Cardiac muscle cell (in vitro differentiated cells and primary cell): ENCODE measurements at regions not wholly inside any gene's neighbourhood (a gene's known extent, or its start where the extent isn't known, plus 50 kb on each side); places are given as distances from the start of the nearest gene placed in this dataset.

Source experiments
- DNase-seq, 2 donors: peaks; one replicate each; pipeline versions ENCODE4 v3.0.0 to v3.0.0-alpha.2; 2010 to 2017; ENCODE audit warnings: low read depth in 1 of 2, low spot score in 1 of 2
- H3K27ac ChIP-seq: fragments of 200-600 bp; sonication (generic); 2 replicates; pipeline ENCODE4 v1.5.1; 2016
- H3K27me3 ChIP-seq: fragments of 200-600 bp; sonication (generic); 2 replicates; pipeline ENCODE4 v1.6.0; 2016; ENCODE audit warnings: control low read depth
- H3K36me3 ChIP-seq: fragments of 200-600 bp; sonication (generic); 2 replicates; pipeline ENCODE4 v1.5.1; 2016; ENCODE audit warnings: control low read depth
- H3K4me1 ChIP-seq: fragments of 200-600 bp; sonication (generic); 2 replicates; pipeline ENCODE4 v1.8.1; 2017; ENCODE audit warnings: low read depth, mild to moderate bottlenecking, mixed run types
- H3K4me3 ChIP-seq: fragments of 200-600 bp; sonication (generic); 2 replicates; pipeline ENCODE4 v1.5.1; 2016; ENCODE audit warnings: mild to moderate bottlenecking
- H3K9me3 ChIP-seq: fragments of 200-600 bp; sonication (generic); 2 replicates; pipeline ENCODE4 v1.5.1; 2017; ENCODE audit warnings: low read depth, mild to moderate bottlenecking, control low read depth
- TF ChIP-seq, protein P1 (sequence below): IDR thresholded peaks from 2 replicates; pipeline ENCODE4 v1.5.1; 2012; ENCODE audit warnings: low read depth, mild to moderate bottlenecking, low read length

DNA sequence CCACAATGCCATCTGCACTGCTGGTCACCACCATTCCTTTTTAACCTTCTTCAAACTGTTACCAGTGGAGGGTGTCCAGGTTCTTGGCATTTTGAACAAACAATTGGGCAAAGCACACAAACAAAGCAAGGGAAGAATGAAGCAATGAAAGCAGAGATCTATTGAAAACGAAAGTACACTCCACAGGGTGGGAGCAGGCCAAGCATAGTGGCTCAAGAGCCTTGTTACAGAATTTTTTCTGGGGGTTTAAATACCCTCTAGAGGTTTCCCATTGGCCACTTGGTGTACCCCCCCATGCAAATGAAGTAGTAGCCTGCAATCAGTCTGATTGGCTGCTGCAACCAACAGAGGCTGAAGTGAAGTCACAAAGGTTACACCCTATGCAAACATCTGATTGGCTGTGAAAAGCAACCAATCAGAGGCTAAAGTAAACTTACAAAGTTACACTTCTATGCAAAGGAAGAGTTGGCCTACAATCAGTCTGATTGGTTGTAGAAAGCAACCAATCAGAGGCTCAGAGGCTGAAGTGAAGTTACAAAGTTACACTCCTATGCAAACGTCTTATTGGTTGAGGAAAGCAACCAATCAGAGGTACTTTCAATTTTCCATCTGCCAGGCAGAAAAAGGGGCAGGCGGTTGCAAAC, 103.2 kb upstream of the WAC start:
- Histone ChIP-seq H3K36me3 (no peaks in the 10 kb centered on the region), H3K27me3 (no peaks in the 10 kb centered on the region), H3K4me1 (peaks cover 13% of the 10 kb centered on the region), H3K9me3 (no peaks in the 10 kb centered on the region), H3K4me3 (no peak overlapping the region), H3K27ac (no peak overlapping the region)
- TF ChIP-seq, protein P1, sequence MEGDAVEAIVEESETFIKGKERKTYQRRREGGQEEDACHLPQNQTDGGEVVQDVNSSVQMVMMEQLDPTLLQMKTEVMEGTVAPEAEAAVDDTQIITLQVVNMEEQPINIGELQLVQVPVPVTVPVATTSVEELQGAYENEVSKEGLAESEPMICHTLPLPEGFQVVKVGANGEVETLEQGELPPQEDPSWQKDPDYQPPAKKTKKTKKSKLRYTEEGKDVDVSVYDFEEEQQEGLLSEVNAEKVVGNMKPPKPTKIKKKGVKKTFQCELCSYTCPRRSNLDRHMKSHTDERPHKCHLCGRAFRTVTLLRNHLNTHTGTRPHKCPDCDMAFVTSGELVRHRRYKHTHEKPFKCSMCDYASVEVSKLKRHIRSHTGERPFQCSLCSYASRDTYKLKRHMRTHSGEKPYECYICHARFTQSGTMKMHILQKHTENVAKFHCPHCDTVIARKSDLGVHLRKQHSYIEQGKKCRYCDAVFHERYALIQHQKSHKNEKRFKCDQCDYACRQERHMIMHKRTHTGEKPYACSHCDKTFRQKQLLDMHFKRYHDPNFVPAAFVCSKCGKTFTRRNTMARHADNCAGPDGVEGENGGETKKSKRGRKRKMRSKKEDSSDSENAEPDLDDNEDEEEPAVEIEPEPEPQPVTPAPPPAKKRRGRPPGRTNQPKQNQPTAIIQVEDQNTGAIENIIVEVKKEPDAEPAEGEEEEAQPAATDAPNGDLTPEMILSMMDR = no peak
- peak in 1 of 2 donors; percentile 5 for DNase-seq

DNA sequence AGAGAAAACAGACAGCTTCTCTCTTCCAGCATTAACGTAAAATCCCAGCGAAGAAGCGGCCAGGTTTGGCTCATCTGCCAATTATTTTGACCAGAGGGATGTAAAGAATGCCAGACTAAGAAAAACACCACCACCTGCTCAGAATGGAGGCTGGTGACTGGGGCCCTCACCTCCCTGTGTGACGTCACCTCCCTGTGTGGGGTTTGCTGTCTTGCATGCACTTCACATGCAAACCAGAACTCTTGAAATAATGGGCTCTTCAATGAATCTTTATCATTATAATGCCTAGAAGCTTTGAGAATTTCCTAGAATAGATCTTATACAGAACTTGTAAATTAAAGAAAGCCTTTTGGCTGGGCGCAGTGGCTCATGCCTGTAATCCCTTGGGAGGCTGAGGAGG, 101.8 kb upstream of the WAC start:
- Histone ChIP-seq H3K27ac (no peak overlapping the region), H3K36me3 (no peaks in the 10 kb centered on the region), H3K4me1 (peaks cover 8% of the 10 kb centered on the region), H3K4me3 (no peak overlapping the region), H3K27me3 (no peaks in the 10 kb centered on the region), H3K9me3 (no peaks in the 10 kb centered on the region)
- DNase-seq = peak in 1 of 2 donors; percentile 10
- TF ChIP-seq, protein P1 = no peak

DNA sequence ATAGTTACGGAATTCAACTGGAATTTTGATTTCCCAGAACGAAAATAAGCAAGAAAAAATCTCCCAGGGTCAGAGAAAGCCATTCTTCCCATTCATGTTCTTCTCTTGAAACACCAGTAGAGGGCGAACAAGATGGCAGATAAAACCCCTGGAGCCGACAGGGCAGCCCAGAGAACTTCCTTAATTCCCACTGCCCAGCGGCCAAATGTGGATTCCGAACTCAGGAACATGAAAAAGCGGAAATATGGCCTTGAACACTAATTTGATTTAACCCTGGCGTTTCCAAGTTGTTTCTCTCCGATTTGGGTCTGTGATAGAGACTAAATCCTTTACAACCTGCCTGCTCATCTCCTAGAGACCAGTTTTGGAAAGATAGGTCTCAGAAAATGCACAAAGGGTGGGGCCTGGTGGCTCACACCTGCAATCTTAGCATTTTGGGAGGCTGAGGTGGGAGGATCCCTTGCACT, 100.7 kb upstream of the WAC start:
- H3K9me3 ChIP-seq = no peaks in the 10 kb centered on the region
- no peak overlapping the region for H3K27ac ChIP-seq
- peak; percentile 79 to 86 for DNase-seq
- H3K4me1 ChIP-seq = peaks cover 6% of the 10 kb centered on the region
- H3K36me3 ChIP-seq = no peaks in the 10 kb centered on the region
- TF ChIP-seq, protein P1 = peak; percentile 85
- H3K4me3 ChIP-seq = no peak overlapping the region
- H3K27me3 ChIP-seq = no peaks in the 10 kb centered on the region

DNA sequence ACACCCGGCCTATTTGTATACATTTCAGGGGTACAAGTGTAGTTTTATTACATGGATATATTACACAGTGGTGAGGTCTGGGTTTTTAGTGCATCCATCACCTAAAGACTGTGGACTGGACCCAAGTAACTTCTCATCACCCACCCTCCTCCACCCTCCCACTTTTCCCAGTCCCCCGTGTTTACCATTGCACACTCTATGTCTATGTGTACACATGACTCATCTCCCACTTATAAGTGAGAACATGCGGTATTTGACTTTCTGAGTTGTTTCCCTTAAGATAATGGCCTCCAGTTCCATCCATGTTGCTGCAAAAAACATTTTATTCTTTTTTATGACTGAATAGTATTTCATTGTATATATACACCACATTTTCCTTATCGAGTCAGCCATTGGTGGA, 98.9 kb upstream of the WAC start:
- Histone ChIP-seq H3K27ac (no peak overlapping the region), H3K9me3 (no peaks in the 10 kb centered on the region), H3K27me3 (no peaks in the 10 kb centered on the region), H3K4me1 (no peaks in the 10 kb centered on the region), H3K36me3 (no peaks in the 10 kb centered on the region), H3K4me3 (no peak overlapping the region)
- no peak for DNase-seq
- TF ChIP-seq, protein P1 = no peak

DNA sequence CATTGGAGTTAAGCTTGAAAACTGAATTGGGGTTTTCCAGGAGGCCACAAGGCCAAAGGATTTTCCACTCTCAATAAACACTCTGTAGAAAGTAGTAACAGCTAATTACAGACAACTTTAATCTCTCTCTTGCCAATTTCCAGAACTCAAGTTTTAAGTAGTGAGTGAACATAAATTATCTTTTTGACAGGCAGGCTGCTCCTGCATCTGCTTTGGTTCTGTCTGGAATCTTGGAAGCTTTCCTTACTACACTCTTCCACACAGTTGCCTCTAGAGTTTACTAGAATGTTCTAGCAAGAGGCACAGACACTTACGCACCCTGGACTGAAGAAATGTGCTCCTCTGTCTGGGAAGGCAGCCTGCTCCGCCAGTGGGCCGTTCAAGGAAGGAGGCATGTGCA, 90.5 kb upstream of the WAC start:
- Histone ChIP-seq H3K27ac (no peak overlapping the region), H3K4me1 (no peaks in the 10 kb centered on the region), H3K4me3 (no peak overlapping the region), H3K9me3 (no peaks in the 10 kb centered on the region), H3K27me3 (no peaks in the 10 kb centered on the region), H3K36me3 (no peaks in the 10 kb centered on the region)
- TF ChIP-seq, protein P1 = no peak
- no peak for DNase-seq
